HL-60 (cell line): ENCODE measurements at regions not wholly inside any gene's neighbourhood (a gene's known extent, or its start where the extent isn't known, plus 50 kb on each side); places are given as distances from the start of the nearest gene placed in this dataset.

ENCODE experiments used
- CTCF ChIP-seq: IDR thresholded peaks from one replicate; pipeline ENCODE4 v1.5.1; 2011; ENCODE audit warnings: low read length, control low read depth, inconsistent platforms; ENCODE audit not compliant: insufficient read depth
- SPI1 ChIP-seq: IDR thresholded peaks from 2 replicates; pipeline ENCODE4 v1.6.1; 2012; ENCODE audit warnings: low read depth, mild to moderate bottlenecking, borderline replicate concordance

GRCh38 chr3:150315721-150316120 is 92.4 kb upstream of the TSC22D2 start:
- TF ChIP-seq SPI1 (no peak), CTCF (no peak)
